ENCODE measurements at regions not wholly inside any gene's neighbourhood (a gene's known extent, or its start where the extent isn't known, plus 50 kb on each side); places are given as distances from the start of the nearest gene placed in this dataset.

- TF ChIP-seq, protein P1, sequence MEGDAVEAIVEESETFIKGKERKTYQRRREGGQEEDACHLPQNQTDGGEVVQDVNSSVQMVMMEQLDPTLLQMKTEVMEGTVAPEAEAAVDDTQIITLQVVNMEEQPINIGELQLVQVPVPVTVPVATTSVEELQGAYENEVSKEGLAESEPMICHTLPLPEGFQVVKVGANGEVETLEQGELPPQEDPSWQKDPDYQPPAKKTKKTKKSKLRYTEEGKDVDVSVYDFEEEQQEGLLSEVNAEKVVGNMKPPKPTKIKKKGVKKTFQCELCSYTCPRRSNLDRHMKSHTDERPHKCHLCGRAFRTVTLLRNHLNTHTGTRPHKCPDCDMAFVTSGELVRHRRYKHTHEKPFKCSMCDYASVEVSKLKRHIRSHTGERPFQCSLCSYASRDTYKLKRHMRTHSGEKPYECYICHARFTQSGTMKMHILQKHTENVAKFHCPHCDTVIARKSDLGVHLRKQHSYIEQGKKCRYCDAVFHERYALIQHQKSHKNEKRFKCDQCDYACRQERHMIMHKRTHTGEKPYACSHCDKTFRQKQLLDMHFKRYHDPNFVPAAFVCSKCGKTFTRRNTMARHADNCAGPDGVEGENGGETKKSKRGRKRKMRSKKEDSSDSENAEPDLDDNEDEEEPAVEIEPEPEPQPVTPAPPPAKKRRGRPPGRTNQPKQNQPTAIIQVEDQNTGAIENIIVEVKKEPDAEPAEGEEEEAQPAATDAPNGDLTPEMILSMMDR (IDR thresholded peaks at IDR 0.05 in 8 of 11, conservative IDR thresholded peaks at IDR 0.05 in 3 of 11) = no peak
- TF ChIP-seq POLR2AphosphoS5 (IDR thresholded peaks at IDR 0.05) = no peak
Observed at GRCh38 chr6:115817161-115817560, 243.5 kb downstream of the FRK start.
